PC-9 (cell line): ENCODE measurements at regions not wholly inside any gene's neighbourhood (a gene's known extent, or its start where the extent isn't known, plus 50 kb on each side); places are given as distances from the start of the nearest gene placed in this dataset.

Source experiments
- CTCF ChIP-seq: fragments of 200-600 bp; sonication (generic); conservative IDR thresholded peaks from 2 replicates; pipeline ENCODE4 v1.6.1; 2017; ENCODE audit warnings: mixed run types, antibody characterized with exemption, mild to moderate bottlenecking, moderate library complexity
- EZH2 ChIP-seq: fragments of 200-600 bp; sonication (generic); IDR thresholded peaks from 2 replicates; pipeline ENCODE4 v1.8.0; 2017; ENCODE audit warnings: antibody characterized with exemption, low read depth

GRCh38 chr17:69709441-69709840 lies 294.9 kb downstream of the MAP2K6 start:
- no peak for TF ChIP-seq CTCF
- TF ChIP-seq EZH2 = no peak
